ENCODE measurements at regions not wholly inside any gene's neighbourhood (a gene's known extent, or its start where the extent isn't known, plus 50 kb on each side); places are given as distances from the start of the nearest gene placed in this dataset.

DNA sequence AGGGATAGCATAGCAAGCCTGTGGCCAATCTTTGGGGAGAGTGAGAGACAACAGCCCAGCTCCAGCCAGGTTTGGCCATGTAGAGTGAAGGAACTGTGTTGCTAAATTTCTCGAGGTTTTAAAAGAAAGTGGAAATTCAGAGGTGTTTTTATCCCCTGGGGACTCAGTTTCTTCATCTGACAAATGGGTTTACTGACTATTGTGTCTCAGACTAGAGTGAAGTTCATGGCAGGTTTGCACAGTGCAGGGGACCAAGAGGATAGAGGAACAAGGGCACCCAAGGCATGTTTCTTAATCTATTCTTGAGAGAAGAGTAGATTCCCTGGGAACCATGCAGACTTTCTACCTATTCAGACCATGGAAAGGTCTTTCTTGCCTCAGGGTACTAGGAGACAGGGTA lies 555.8 kb upstream of the C16orf82 start:
- BruUV-seq (replicated peaks), result no TSS peak
- ChIA-PET POLR2A (ENCODE audit: low non-redundant PET) (no interaction called here), CTCF (no interaction called here)
- intact Hi-C loops (cut with micrococcal nuclease; ENCODE audit: unreplicated experiment), result no loop called here
- no peaks in the 10 kb centered on the region for H3K4me1 ChIP-seq (ENCODE audit: insufficient read depth, low read length, poor library complexity, severe bottlenecking)
- no peaks in the 10 kb centered on the region for H3K36me3 ChIP-seq (ENCODE audit: insufficient read depth, low read length, poor library complexity, severe bottlenecking)
- no peaks in the 10 kb centered on the region for H3K9me3 ChIP-seq (ENCODE audit: low read depth, low read length, poor library complexity, severe bottlenecking)
- no peak overlapping the region for H3K27ac ChIP-seq (ENCODE audit: low read depth, low read length, poor library complexity, severe bottlenecking)
- TF ChIP-seq, protein P1, sequence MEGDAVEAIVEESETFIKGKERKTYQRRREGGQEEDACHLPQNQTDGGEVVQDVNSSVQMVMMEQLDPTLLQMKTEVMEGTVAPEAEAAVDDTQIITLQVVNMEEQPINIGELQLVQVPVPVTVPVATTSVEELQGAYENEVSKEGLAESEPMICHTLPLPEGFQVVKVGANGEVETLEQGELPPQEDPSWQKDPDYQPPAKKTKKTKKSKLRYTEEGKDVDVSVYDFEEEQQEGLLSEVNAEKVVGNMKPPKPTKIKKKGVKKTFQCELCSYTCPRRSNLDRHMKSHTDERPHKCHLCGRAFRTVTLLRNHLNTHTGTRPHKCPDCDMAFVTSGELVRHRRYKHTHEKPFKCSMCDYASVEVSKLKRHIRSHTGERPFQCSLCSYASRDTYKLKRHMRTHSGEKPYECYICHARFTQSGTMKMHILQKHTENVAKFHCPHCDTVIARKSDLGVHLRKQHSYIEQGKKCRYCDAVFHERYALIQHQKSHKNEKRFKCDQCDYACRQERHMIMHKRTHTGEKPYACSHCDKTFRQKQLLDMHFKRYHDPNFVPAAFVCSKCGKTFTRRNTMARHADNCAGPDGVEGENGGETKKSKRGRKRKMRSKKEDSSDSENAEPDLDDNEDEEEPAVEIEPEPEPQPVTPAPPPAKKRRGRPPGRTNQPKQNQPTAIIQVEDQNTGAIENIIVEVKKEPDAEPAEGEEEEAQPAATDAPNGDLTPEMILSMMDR (conservative IDR thresholded peaks at IDR 0.05; ENCODE audit: low read depth, low read length), result no peak
- TF ChIP-seq EZH2 (IDR thresholded peaks at IDR 0.05; ENCODE audit: borderline replicate concordance, low read depth, low read length, poor library complexity, severe bottlenecking), result no peak
- H3K4me3 ChIP-seq (ENCODE audit: low read depth, low read length, poor library complexity, severe bottlenecking), result no peak overlapping the region
- no peaks in the 10 kb centered on the region for H3K27me3 ChIP-seq (replicated peaks; ENCODE audit: insufficient read depth, low read depth, low read length, poor library complexity)
- no peak for DNase-seq (ENCODE audit: low spot score)

DNA sequence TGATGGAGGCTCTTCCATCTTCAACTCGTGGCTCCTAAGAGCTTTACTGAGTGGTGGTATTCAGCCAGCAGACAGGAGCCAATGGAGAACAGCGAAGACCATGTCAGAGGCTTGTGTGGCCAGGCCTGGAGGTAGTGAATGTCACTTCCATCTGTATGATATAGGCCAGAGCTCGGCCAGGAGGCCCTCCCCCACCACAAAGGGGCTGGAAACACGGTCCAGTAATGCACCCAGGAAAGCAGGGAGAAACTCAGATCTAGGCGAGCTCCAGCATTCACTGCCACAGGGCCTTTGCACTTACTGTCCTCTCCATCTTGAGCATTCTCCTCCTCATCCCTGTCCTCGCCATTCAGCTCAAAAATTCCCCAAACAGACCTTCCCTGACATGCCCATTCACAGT lies 555.3 kb upstream of the C16orf82 start:
- ChIA-PET POLR2A (ENCODE audit: low non-redundant PET) (no interaction called here), CTCF (no interaction called here)
- no peaks in the 10 kb centered on the region for H3K4me1 ChIP-seq (ENCODE audit: insufficient read depth, low read length, poor library complexity, severe bottlenecking)
- DNase-seq (ENCODE audit: low spot score), result no peak
- no peak overlapping the region for H3K4me3 ChIP-seq (ENCODE audit: low read depth, low read length, poor library complexity, severe bottlenecking)
- intact Hi-C loops (cut with micrococcal nuclease; ENCODE audit: unreplicated experiment), result no loop called here
- TF ChIP-seq EZH2 (IDR thresholded peaks at IDR 0.05; ENCODE audit: borderline replicate concordance, low read depth, low read length, poor library complexity, severe bottlenecking), result no peak
- TF ChIP-seq, protein P1 (conservative IDR thresholded peaks at IDR 0.05; ENCODE audit: low read depth, low read length), result no peak
- no peaks in the 10 kb centered on the region for H3K9me3 ChIP-seq (ENCODE audit: low read depth, low read length, poor library complexity, severe bottlenecking)
- H3K27me3 ChIP-seq (replicated peaks; ENCODE audit: insufficient read depth, low read depth, low read length, poor library complexity), result no peaks in the 10 kb centered on the region
- BruUV-seq (replicated peaks), result no TSS peak
- H3K36me3 ChIP-seq (ENCODE audit: insufficient read depth, low read length, poor library complexity, severe bottlenecking), result no peaks in the 10 kb centered on the region
- no peak overlapping the region for H3K27ac ChIP-seq (ENCODE audit: low read depth, low read length, poor library complexity, severe bottlenecking)

DNA sequence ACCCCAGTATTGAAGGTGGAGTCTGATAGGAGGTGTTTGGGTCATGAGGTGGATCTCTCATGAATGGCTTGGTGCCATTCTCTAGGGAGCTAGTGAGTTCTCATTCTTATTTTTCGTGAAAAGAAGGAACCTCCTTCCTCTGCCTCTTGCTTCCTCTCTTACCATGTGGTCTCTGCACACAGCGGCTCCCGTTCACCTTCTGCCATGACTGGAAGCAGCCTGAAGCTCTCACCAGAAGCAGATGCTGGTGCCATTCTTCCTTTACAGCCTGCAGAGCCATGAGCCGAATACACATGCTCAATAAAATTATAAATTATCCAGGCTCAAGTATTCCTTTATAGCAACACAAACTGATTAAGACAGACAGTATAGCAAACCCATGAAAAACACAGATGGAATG lies 545.1 kb upstream of the C16orf82 start:
- POLR2A ChIA-PET (ENCODE audit: low non-redundant PET), result no interaction called here
- no TSS peak for BruUV-seq (replicated peaks)

More for the DNA sequence above, 545.1 kb upstream of the C16orf82 start:
- no peak for DNase-seq (ENCODE audit: low spot score)
- TF ChIP-seq, protein P1 (conservative IDR thresholded peaks at IDR 0.05; ENCODE audit: low read depth, low read length), result no peak
- no peak for TF ChIP-seq EZH2 (IDR thresholded peaks at IDR 0.05; ENCODE audit: borderline replicate concordance, low read depth, low read length, poor library complexity, severe bottlenecking)
- Histone ChIP-seq H3K4me3 (ENCODE audit: low read depth, low read length, poor library complexity, severe bottlenecking) (no peak overlapping the region), H3K9me3 (ENCODE audit: low read depth, low read length, poor library complexity, severe bottlenecking) (no peaks in the 10 kb centered on the region), H3K36me3 (ENCODE audit: insufficient read depth, low read length, poor library complexity, severe bottlenecking) (no peaks in the 10 kb centered on the region), H3K27ac (ENCODE audit: low read depth, low read length, poor library complexity, severe bottlenecking) (no peak overlapping the region), H3K4me1 (ENCODE audit: insufficient read depth, low read length, poor library complexity, severe bottlenecking) (no peaks in the 10 kb centered on the region), H3K27me3 (replicated peaks; ENCODE audit: insufficient read depth, low read depth, low read length, poor library complexity) (peaks cover 25% of the 10 kb centered on the region)
- CTCF ChIA-PET, result no interaction called here
- intact Hi-C loops (cut with micrococcal nuclease; ENCODE audit: unreplicated experiment), result no loop called here
